ENCODE measurements at regions not wholly inside any gene's neighbourhood (a gene's known extent, or its start where the extent isn't known, plus 50 kb on each side); places are given as distances from the start of the nearest gene placed in this dataset.
"Not testable (repeated sequence)": the region's sequence is repeated elsewhere in the genome, so short reads cannot be mapped to it uniquely, and the experiment has no call there.

GRCh38 chr1:850318-850717 is 73.4 kb upstream of the SAMD11 start:
- DNase-seq, result not testable (repeated sequence)

- DNase-seq, result not testable (repeated sequence)
Measured at GRCh38 chr1:851398-851797, 72.3 kb upstream of the SAMD11 start.

GRCh38 chr1:851841-852240 is 71.9 kb upstream of the SAMD11 start:
- DNase-seq, result not testable (repeated sequence)

- not testable (repeated sequence) for DNase-seq
Measured at GRCh38 chr1:855202-855981, 68.3 kb upstream of the SAMD11 start.

- not testable (repeated sequence) for DNase-seq
Measured at GRCh38 chr1:856541-857057, 67.1 kb upstream of the SAMD11 start.

- not testable (repeated sequence) for DNase-seq
Measured at GRCh38 chr1:857926-858648, 65.6 kb upstream of the SAMD11 start.

GRCh38 chr1:858649-859041 is 65.1 kb upstream of the SAMD11 start:
- DNase-seq, result peak; percentile 66

- not testable (repeated sequence) for DNase-seq
Measured at GRCh38 chr1:860941-861340, 62.8 kb upstream of the SAMD11 start.

- DNase-seq, result no peak
Measured at GRCh38 chr1:861714-862113, 62.0 kb upstream of the SAMD11 start.

- DNase-seq, result not testable (repeated sequence)
Measured at GRCh38 chr1:862601-863000, 61.1 kb upstream of the SAMD11 start.

GRCh38 chr1:865633-866032 is 58.1 kb upstream of the SAMD11 start:
- not testable (repeated sequence) for DNase-seq

GRCh38 chr1:866095-866494 is 57.6 kb upstream of the SAMD11 start:
- DNase-seq, result no peak

- DNase-seq, result not testable (repeated sequence)
Measured at GRCh38 chr1:866631-867299, 57.0 kb upstream of the SAMD11 start.

- not testable (repeated sequence) for DNase-seq
Measured at GRCh38 chr1:867550-867949, 56.2 kb upstream of the SAMD11 start.

GRCh38 chr1:869499-870244 is 54.1 kb upstream of the SAMD11 start:
- no peak for DNase-seq
